GM18502 (cell line): ENCODE measurements at regions not wholly inside any gene's neighbourhood (a gene's known extent, or its start where the extent isn't known, plus 50 kb on each side); places are given as distances from the start of the nearest gene placed in this dataset.
"Not testable (repeated sequence)": the region's sequence is repeated elsewhere in the genome, so short reads cannot be mapped to it uniquely, and the experiment has no call there.

Experiments
- ATAC-seq: cut with Tn5 transposase; IDR thresholded peaks from one replicate; pipeline ENCODE4 v1.9.1; 2021; ENCODE audit warnings: mild to moderate bottlenecking; ENCODE audit not compliant: unreplicated experiment, poor library complexity

GRCh38 chr6:151671195-151671594 lies 136.3 kb upstream of the ESR1 start:
- ATAC-seq, result no peak

GRCh38 chr6:151674578-151674977 lies 132.9 kb upstream of the ESR1 start:
- no peak for ATAC-seq

GRCh38 chr6:151675746-151676459 lies 131.6 kb upstream of the ESR1 start:
- ATAC-seq, result peak; percentile 91

- ATAC-seq, result no peak
These were observed 131.0 kb upstream of the ESR1 start for GRCh38 chr6:151676460-151676945.

- ATAC-seq, result no peak
These were observed 130.1 kb upstream of the ESR1 start for GRCh38 chr6:151677404-151677803.

GRCh38 chr6:151679081-151679480 lies 128.4 kb upstream of the ESR1 start:
- no peak for ATAC-seq

GRCh38 chr6:151679941-151680340 lies 127.5 kb upstream of the ESR1 start:
- no peak for ATAC-seq

GRCh38 chr6:151680846-151681432 lies 126.5 kb upstream of the ESR1 start:
- no peak for ATAC-seq

- ATAC-seq, result no peak
These were observed 125.9 kb upstream of the ESR1 start for GRCh38 chr6:151681433-151682059.

- no peak for ATAC-seq
These were observed 125.2 kb upstream of the ESR1 start for GRCh38 chr6:151682251-151682650.

GRCh38 chr6:151682922-151683321 lies 124.6 kb upstream of the ESR1 start:
- ATAC-seq, result no peak

- ATAC-seq, result no peak
These were observed 124.1 kb upstream of the ESR1 start for GRCh38 chr6:151683381-151683780.

- no peak for ATAC-seq
These were observed 117.8 kb upstream of the ESR1 start for GRCh38 chr6:151689499-151690201.

- peak; percentile 35 for ATAC-seq
These were observed 117.2 kb upstream of the ESR1 start for GRCh38 chr6:151690303-151690702.

GRCh38 chr6:151690768-151691562 lies 116.5 kb upstream of the ESR1 start:
- ATAC-seq, result peak; percentile 98

GRCh38 chr6:151692216-151692615 lies 115.3 kb upstream of the ESR1 start:
- ATAC-seq, result no peak

GRCh38 chr6:151693366-151693765 lies 114.1 kb upstream of the ESR1 start:
- ATAC-seq, result no peak

- no peak for ATAC-seq
These were observed 112.3 kb upstream of the ESR1 start for GRCh38 chr6:151695156-151695555.

GRCh38 chr6:151696302-151696701 lies 111.2 kb upstream of the ESR1 start:
- not testable (repeated sequence) for ATAC-seq
